GM12891 (cell line): ENCODE measurements at regions not wholly inside any gene's neighbourhood (a gene's known extent, or its start where the extent isn't known, plus 50 kb on each side); places are given as distances from the start of the nearest gene placed in this dataset.
"Not testable (repeated sequence)": the region's sequence is repeated elsewhere in the genome, so short reads cannot be mapped to it uniquely, and the experiment has no call there.

Experiments
- DNase-seq: peaks from one replicate; pipeline ENCODE4 v3.0.0; 2011; ENCODE audit warnings: low spot score; ENCODE audit not compliant: insufficient read length
- FAIRE-seq: peaks from 2 replicates; lab custom pipeline; 2011; peaks lifted over from hg19 to GRCh38; lab: Jason Lieb, UNC
- PAX5 ChIP-seq: IDR thresholded peaks from 2 replicates; pipeline ENCODE4 v1.6.1; 2011; ENCODE audit warnings: low read length, moderate library complexity, mild to moderate bottlenecking; ENCODE audit not compliant: insufficient read depth, severe bottlenecking
- POLR2A ChIP-seq: IDR thresholded peaks from 2 replicates; pipeline ENCODE4 v1.6.1; 2011; ENCODE audit warnings: low read depth, low read length, control low read depth
- POLR2AphosphoS5 ChIP-seq: IDR thresholded peaks from 2 replicates; pipeline ENCODE4 v1.6.1; 2011; ENCODE audit warnings: low read depth, low read length, control low read depth
- POU2F2 ChIP-seq: IDR thresholded peaks from 2 replicates; pipeline ENCODE4 v1.6.1; 2011; ENCODE audit warnings: low read depth, mild to moderate bottlenecking, control low read depth, low read length, moderate library complexity
- SPI1 ChIP-seq: IDR thresholded peaks from 2 replicates; pipeline ENCODE4 v1.6.1; 2011; ENCODE audit warnings: low read depth, low read length, control low read depth
- TAF1 ChIP-seq: IDR thresholded peaks from 2 replicates; pipeline ENCODE4 v1.6.1; 2011; ENCODE audit warnings: low read depth, low read length, control low read depth

DNA sequence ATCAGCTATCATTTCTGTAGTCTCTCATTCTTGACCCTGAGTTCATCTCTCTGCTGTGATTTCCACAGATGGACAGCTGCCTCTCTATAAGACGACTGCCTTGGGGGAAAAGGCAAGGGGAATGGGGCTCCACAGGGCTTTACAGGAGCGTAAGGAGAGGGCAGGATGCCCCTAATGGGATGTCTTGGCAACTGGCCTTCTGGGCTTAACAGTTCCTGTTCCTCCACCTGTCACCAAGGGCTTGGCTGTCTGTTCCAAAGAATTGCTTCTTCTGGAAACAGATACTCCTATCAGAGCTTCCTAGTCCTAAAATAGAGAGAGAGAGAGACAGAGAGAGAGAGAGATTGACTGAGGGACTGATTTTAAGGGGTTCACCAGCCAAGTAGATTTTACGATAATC lies 181.9 kb downstream of the TMEM200A start:
- TF ChIP-seq TAF1 (no peak), POLR2AphosphoS5 (no peak), PAX5 (no peak), POLR2A (no peak), SPI1 (no peak), POU2F2 (no peak)
- DNase-seq (no peak), FAIRE-seq (no peak)

DNA sequence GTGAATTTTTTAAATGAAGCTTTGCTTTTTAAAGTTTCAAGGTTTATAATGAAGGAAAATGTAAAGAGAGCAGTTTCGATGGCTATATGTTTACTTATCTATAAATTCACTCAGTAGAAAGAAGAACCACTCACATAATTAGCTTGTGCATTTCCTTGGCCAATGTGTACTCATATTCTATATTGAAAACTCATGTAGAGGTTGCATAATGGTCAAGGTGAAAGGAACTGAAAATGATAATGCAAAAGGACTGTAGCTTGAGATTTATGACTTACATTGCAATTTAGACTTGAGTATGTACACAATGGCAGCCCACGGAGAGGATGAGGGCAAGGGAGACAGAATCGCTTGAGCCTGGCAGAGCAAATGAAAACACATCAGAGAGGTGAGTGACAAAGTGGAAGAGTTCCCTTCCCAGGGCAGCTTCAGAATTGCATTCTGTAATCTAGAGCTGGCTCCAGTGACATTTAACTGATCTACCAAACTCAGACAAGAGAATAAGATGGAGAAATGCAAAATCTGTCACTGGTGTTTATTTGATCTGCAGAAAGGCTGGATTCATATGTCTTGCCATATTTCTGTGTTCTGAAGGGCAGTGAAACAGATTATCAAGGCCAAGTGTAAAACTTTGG lies 191.8 kb downstream of the TMEM200A start:
- DNase-seq (no peak), FAIRE-seq (peak; percentile 31)
- no peak for TF ChIP-seq POLR2A
- peak; percentile 75 for TF ChIP-seq SPI1

DNA sequence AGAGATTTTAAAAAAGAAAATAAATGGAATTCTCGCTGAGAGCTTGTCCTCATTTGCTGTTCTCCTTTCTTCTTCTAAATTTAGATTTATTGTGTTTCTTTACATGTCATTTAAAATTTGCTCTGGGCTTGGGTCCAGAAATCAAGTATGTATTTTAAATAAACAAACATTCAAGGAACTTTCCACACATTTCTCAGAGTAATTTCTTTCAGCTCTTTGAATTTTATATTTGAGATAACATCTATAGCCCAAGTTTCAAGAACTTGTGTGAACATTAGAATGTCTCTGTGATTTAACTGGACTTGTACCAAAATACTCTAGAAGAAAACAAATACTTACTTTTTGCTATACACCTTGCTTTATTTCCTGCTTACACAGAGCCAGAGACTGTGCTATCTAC lies 192.3 kb downstream of the TMEM200A start:
- TF ChIP-seq TAF1, result no peak
- TF ChIP-seq SPI1, result no peak
- no peak for TF ChIP-seq POLR2AphosphoS5
- TF ChIP-seq POLR2A, result no peak
- no peak for TF ChIP-seq POU2F2
- TF ChIP-seq PAX5, result no peak
- DNase-seq, result no peak
- FAIRE-seq, result no peak

DNA sequence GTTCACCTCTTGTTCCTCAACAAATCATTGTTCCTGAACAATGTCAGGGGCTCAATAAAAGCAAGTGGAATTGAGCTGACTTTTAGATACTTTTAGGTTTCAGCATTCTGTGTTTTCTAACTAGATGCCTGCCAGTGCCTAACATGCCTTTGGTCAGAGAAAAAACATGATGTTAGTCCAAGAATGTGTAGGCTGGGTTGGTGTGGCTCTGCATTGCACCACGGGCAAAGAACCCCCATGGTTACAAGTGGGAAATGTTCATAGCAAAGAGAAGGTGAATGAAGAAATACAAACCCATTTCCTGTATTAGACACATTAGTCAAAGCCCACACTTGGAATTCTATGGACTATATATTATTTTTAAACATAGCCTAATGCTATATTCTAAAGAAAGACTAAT lies 193.3 kb downstream of the TMEM200A start:
- FAIRE-seq (no peak), DNase-seq (no peak)
- TF ChIP-seq PAX5, result no peak
- TF ChIP-seq POU2F2, result no peak
- no peak for TF ChIP-seq SPI1
- no peak for TF ChIP-seq TAF1
- no peak for TF ChIP-seq POLR2AphosphoS5
- no peak for TF ChIP-seq POLR2A

DNA sequence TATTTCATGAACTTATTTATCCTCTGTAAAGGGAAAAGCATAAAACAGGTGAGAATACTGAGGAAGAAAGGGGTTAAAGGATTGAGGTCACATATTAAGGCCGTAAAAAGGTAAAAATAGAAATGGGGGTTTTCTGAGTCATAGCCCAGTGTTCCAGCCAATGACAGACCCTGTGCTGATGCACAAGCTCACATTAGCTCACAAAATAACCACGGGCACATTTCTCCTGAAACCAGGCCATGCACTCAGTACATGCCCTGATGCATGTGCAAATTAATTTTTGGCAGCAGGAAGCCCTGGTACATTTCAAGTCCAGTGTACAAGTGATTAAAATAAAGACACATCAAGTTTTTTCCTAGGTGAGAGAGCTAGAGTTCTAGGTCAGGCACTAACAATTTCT lies 194.4 kb downstream of the TMEM200A start:
- FAIRE-seq (no peak), DNase-seq (no peak)
- no peak for TF ChIP-seq POU2F2
- no peak for TF ChIP-seq PAX5
- TF ChIP-seq POLR2AphosphoS5, result no peak
- TF ChIP-seq SPI1, result no peak
- no peak for TF ChIP-seq POLR2A
- no peak for TF ChIP-seq TAF1

DNA sequence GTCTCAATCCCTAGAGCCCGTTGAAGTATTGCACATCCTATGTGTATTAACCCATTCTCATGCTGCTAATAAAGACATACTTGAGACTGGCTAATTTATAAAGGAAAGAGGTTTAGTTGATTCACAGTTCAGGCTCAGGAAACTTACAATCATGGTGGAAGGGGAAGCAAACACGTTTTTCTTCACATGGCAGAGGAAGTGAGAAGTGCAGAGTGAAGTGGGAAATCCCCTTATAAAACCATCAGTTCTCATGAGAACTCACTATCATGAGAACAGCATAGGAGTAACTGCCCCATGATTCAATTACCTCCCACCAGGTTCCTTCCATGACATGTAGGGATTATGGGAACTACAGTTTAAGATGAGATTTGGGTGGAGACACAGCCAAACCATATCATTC lies 195.3 kb downstream of the TMEM200A start:
- FAIRE-seq, DNase-seq: not testable (repeated sequence)
- TF ChIP-seq SPI1, result peak; percentile 87

DNA sequence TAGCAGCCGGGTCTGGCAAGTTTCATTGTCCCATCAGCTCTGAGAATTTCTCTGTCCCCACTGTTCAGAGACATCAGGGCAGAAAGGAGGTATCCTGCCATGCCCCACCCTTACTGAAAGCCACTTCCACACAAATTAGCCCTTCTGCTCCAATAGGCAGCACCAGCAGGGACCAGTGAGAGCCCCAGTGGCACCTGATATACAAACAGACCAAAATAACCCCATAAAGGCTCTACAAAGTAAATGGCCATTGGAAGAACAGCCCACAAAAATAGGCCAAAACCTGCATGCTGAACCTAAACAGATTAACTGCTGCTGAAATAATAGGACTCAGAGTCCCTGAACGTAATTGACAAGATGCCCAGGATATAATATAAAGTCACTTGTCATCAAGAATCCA lies 199.9 kb downstream of the TMEM200A start:
- FAIRE-seq (no peak), DNase-seq (no peak)
- TF ChIP-seq TAF1 (no peak), POU2F2 (no peak), POLR2AphosphoS5 (no peak), SPI1 (no peak), PAX5 (no peak), POLR2A (no peak)

DNA sequence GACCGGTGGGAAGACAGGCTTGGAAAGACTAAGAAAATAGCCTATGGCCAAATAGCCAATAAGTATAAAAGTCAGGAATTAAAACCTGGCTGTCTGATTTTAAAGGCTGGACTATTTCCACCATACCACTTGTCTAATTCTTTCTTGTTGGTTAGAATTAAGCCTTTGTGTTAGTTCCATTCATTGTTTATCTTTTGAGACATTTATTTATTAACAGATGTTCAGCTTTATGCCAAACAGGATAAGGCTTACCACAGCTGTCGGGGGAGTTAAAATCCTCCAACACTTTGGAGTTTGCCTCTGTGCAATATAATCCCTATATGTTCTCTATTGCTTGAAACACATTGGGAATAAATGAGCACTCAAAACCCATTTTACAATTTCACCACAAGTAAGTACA lies 208.3 kb downstream of the TMEM200A start:
- TF ChIP-seq SPI1 (no peak), POLR2A (no peak), POLR2AphosphoS5 (no peak), POU2F2 (no peak), PAX5 (no peak), TAF1 (no peak)
- DNase-seq (no peak), FAIRE-seq (no peak)

DNA sequence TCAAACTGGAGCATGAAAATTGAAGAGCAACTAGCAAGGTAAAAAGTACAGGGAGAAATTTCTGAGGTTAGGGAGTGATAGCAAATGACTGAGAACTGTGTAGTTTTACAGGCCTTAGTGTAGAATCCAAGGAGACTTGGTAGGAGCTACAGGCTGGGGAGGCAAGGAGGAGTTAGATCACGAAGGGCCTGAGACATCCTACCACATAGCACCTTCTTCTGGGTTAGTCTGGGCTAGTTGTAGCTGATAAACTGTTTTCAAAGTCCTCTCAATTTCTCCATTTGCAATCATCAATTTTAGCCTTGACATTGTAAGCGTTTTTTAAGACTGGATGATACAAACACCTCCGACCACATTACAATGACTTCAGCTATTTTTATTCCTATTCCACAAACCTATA lies 209.7 kb downstream of the TMEM200A start:
- FAIRE-seq (no peak), DNase-seq (no peak)
- TF ChIP-seq POLR2A (no peak), SPI1 (no peak), TAF1 (no peak), POLR2AphosphoS5 (no peak), PAX5 (no peak), POU2F2 (no peak)

DNA sequence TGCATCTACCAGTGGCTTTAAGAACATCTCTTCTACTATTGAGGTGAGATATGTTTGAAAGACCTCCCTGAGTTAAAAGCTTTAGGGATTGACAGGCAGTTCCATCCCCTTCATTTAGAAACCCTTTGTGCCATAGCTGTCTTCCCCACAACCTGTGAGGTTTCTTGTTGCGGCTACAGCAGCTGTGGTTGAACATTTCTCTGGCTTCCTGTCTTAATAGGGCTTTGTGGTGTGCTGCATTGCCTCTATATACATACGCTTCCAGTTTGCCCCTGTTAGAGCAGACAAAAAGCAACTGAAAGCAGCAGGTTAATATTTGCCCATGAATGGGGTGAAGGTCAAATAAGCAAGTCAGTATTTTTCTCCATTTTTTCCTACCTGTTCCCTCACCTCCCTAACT lies 210.2 kb downstream of the TMEM200A start:
- no peak for TF ChIP-seq POLR2A
- TF ChIP-seq PAX5, result no peak
- TF ChIP-seq POU2F2, result no peak
- TF ChIP-seq TAF1, result no peak
- no peak for TF ChIP-seq POLR2AphosphoS5
- TF ChIP-seq SPI1, result no peak
- FAIRE-seq (peak; percentile 79), DNase-seq (no peak)
